Peyer's patch (tissue), 4 donors: ENCODE measurements at regions not wholly inside any gene's neighbourhood (a gene's known extent, or its start where the extent isn't known, plus 50 kb on each side); places are given as distances from the start of the nearest gene placed in this dataset.

Experiments
- POLR2A ChIP-seq, 2 donors: fragments of 450-650 bp; IDR thresholded peaks; one replicate each; pipeline ENCODE4 v1.5.1; 2017; ENCODE audit warnings: antibody characterized with exemption in 2 of 2, mild to moderate bottlenecking in 2 of 2, moderate library complexity in 2 of 2
- TF ChIP-seq, protein P1 (sequence below), 6 experiments: fragments of 450-650 bp in 4 of 6; fragments of 200-600 bp in 2 of 6; sonication (generic) in 1 of 6; IDR thresholded peaks; one replicate each; pipeline ENCODE4 v1.5.1; 2017 to 2019; ENCODE audit warnings: antibody characterized with exemption in 6 of 6, mild to moderate bottlenecking in 3 of 6, moderate library complexity in 1 of 6

DNA sequence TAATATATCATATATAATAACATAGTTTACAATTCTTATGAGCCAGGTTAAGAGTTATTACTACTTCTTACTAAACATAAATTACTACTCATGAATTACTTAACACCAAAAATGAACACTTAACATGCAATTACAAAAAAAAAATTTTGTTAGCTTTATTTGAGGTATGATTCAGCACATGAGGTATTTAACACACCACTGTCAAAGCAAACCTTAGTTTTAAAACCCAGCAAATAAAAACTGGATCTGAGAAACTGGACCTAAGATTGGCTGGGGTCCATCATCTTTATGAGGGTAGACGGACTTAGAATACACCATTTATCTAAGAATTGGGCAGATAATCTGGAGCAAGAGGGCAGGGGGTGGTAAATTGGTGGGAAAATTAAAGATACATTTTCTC, 81.8 kb upstream of the CREB1 start:
- TF ChIP-seq, protein P1, sequence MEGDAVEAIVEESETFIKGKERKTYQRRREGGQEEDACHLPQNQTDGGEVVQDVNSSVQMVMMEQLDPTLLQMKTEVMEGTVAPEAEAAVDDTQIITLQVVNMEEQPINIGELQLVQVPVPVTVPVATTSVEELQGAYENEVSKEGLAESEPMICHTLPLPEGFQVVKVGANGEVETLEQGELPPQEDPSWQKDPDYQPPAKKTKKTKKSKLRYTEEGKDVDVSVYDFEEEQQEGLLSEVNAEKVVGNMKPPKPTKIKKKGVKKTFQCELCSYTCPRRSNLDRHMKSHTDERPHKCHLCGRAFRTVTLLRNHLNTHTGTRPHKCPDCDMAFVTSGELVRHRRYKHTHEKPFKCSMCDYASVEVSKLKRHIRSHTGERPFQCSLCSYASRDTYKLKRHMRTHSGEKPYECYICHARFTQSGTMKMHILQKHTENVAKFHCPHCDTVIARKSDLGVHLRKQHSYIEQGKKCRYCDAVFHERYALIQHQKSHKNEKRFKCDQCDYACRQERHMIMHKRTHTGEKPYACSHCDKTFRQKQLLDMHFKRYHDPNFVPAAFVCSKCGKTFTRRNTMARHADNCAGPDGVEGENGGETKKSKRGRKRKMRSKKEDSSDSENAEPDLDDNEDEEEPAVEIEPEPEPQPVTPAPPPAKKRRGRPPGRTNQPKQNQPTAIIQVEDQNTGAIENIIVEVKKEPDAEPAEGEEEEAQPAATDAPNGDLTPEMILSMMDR (IDR thresholded peaks at IDR 0.05): no peak
- no peak for TF ChIP-seq POLR2A (IDR thresholded peaks at IDR 0.05)
